NCI-H2081 treated with DMSO at 0.1 percent for 48 hours (cell line): ENCODE measurements at regions not wholly inside any gene's neighbourhood (a gene's known extent, or its start where the extent isn't known, plus 50 kb on each side); places are given as distances from the start of the nearest gene placed in this dataset.
"Not testable (repeated sequence)": the region's sequence is repeated elsewhere in the genome, so short reads cannot be mapped to it uniquely, and the experiment has no call there.

Experiments used
- DNase-seq: peaks from one replicate; lab custom pipeline; 2025; lab: John Stamatoyannopoulos, UW

DNA sequence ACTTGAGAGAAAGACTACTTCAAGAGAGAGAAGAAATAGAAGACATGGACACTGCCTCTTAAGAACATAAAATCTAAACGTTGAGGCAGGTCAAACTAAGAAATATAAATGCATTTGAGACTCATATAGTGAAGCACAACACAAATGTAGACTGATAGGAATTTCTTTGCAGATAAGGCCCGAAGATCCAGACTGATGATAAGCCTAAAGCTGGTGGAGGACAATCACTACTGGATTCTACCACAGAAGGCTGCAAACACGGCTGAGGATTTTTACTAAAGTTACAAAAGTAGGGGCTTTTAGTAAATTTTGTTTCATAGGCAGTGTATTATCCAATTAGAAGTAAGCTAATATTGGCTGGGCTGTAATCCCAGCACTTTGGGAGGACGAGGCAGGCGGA, 278.3 kb downstream of the RAP2B start:
- DNase-seq: no peak

DNA sequence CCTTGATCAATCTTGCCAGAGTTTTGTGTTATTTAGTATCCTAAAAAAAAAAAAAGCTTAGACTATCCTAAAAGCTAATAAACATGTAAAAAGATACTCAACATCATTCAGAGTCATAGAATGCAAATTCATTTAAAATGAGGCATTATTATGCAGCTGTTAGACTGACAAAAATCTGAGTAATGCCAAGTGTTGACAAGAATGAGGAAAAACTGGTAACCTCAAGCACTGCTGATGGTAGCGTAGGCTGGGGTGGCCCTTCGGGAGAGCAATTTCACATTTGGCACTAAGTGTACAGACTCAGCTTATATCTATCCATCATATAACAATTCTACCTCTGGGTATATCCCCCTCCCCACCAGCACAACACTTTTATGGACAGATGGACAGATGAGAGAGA, 280.4 kb downstream of the RAP2B start:
- no peak for DNase-seq

GRCh38 chr3:153442799-153443487, 280.9 kb downstream of the RAP2B start:
- DNase-seq: no peak

DNA sequence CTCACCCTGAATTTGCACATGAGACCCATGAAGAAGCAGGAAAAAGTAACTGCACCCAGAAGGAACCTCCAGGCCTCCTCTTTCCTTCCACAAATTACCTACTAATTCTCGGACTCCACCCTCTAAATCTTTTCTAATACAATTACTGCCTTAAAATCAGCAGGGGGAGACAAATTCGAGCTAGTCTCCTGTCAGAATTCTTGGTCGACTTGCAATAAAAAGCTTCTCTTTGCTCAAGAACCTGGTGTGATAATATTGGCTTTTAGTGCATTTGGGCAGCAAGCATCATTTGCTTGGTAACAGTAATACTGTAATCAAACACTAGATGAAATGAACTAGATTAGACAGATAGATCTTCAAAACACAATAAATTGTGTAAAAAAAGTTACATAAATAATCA, 281.9 kb downstream of the RAP2B start:
- DNase-seq: no peak

DNA sequence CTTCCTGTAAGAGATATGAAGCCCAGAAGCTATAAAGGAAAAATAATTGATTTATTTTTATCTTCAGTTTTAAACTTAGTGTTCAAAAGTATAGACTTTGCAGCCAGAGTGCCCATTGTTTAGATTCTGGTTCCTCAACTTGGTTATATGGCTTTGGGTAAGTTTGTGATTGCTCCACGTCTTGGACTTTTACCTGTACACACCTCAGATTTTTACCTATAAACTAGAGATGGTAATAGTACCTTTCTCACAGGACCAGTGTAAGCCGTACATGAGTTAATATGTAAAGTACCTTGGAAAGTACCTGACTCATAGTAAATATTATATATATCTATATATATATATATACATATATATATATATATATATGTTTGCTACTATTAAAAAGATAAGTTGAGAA, 283.8 kb downstream of the RAP2B start:
- no peak for DNase-seq

DNA sequence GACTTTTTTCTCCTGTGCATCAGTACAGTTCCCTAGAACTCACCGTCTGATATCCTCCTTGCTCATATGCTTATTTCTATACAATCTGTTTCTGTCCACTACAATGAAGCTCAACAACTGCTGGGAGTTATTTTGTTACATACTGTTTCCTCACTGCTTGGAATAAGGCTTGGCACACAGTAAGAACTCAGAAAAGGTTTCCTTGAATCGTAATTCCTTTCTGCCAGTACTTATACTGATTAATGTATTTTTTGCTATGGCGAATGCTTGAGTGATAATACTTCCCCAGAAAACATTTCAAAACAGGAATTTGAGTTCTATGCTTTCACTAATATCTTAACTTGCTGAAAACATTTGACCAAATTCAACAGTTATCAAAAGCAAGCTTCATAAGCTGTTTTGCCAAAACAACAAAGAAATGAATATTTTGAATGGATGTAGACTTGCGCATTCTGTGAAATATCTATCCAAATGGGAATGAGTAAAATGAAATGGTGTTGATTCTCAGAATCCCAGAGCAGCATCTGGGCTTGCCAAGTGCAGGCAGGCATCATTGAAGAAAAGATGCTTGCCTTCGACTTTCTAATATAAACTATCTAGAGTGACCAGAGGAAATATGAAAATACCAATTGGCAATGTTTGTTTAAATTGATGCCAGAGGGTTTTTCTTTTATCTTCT, 286.3 kb downstream of the RAP2B start:
- no peak for DNase-seq

- no peak for DNase-seq
These were observed 295.0 kb downstream of the RAP2B start for GRCh38 chr3:153456833-153457545.

- no peak for DNase-seq
These were observed 296.9 kb downstream of the RAP2B start for GRCh38 chr3:153458881-153459280.

- no peak for DNase-seq
These were observed 300.5 kb downstream of the RAP2B start for GRCh38 chr3:153462545-153462944.

DNA sequence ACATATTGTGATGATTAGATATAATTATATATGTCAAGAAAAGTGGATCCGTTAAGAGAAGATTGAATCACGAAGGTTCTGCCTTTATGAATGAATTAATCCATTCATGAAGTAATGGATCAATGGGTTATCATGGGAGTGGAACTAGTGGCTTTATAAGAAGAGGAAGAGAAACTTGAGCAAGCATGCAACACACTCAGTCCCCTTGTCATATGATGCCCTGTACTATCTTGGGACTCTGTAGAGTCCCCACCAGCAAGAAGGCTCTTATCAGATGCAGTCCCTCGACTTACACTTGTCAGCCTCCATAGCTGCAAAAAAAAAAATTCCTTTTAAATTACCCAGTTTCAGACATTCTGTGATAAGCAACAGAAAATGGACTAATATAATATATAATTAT, 301.9 kb downstream of the RAP2B start:
- no peak for DNase-seq

GRCh38 chr3:153469162-153469561, 307.1 kb downstream of the RAP2B start:
- no peak for DNase-seq

- no peak for DNase-seq
These were observed 322.8 kb downstream of the RAP2B start for GRCh38 chr3:153484842-153485241.

GRCh38 chr3:153495422-153495821, 333.4 kb downstream of the RAP2B start:
- DNase-seq: no peak

GRCh38 chr3:153502682-153503081, 340.7 kb downstream of the RAP2B start:
- DNase-seq: no peak

DNA sequence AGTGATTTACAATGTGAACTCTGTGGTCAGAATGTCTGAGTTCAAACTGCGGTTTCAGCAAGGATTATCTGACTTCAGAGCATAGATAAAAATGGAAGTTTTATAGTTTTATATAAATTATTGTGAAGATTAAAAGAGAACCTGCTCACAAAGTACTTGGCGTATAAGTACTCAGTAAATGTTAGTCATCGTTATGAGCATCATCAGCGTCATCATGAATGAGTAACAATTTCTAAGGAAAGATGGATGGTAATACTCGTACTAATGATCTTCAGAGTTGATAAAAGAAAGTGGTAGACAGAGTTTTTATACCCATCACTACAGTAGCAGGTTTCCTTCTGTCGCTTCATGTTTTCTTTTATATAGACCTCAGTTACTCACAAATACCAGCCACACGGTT, 341.8 kb downstream of the RAP2B start:
- no peak for DNase-seq

- DNase-seq: not testable (repeated sequence)
These were observed 344.2 kb downstream of the RAP2B start for GRCh38 chr3:153506205-153506604.

GRCh38 chr3:153506686-153507085, 344.7 kb downstream of the RAP2B start:
- DNase-seq: not testable (repeated sequence)

DNA sequence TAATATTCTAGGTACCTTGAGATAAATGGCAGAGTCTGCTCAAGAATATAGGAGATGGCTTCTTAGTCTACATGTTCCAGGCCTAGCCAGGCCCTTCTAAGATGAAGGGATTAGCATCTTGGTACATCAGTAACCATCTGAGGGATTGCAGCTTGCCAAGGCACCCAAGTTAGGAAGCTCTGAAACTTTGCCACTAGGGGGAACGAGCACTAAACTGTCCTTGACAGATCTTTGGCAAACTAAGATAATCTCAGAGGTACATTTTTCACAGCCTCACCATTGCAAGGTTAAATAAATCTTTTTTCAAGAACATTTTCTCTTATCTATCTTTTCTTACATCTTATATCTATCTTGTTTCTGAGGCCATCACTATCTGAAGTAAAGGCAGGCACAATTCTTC, 351.2 kb downstream of the RAP2B start:
- no peak for DNase-seq

DNA sequence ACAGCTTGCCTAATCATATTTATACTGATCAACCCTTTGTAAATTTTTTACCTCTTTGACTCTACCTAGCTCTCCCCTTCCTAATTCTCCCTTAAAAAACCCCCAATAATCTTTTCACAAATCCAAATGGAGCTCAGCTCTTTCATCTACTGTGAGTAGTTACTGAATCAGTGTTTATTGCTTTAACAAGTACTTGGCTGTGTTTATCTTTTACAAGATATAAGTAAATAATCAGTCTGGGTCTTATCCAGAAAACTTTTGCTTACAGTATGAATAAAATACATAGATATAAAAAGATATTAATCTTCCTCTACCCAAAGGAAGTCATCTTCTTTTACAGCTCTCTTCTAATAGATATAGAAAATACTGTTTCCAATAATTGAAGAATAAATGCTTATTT, 366.4 kb downstream of the RAP2B start:
- no peak for DNase-seq

DNA sequence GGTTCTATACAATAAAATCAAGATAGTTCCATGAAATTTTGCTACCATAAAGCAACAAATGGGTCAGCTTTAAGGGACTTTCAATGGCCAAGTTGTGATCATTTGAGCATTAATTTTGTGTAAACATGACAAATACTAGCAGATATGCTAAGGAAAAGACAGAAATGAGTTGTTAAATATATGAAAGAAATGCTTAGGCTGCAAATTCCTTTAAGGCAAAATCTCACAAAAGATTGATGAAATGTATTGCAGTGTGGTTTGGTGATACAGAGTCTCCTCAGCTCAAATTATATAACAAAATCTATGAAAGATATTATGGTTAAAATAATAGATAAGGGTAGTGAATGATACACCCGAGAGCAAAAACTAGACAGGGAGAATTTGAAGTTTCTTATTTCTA, 377.2 kb downstream of the RAP2B start:
- no peak for DNase-seq

DNA sequence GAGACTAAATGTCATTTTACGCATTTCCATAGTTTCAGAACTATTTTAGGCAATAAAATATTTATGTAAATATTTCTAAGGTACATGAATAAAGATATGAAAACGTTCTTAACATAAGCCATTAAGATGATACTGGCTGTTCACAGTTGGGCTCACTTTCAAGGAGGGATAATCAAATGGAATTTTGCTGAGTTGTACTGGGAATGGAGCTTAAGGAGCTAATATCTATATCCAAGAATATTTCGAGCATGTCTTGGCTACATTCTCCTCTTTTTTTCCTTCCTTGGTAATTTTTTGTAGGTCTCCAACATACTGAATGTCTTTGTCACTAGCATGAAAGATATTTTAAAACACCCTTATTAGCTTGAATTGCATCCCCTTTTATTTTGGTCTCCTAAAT, 383.4 kb downstream of the RAP2B start:
- DNase-seq: no peak

GRCh38 chr3:153547970-153548369, 385.9 kb downstream of the RAP2B start:
- no peak for DNase-seq

- not testable (repeated sequence) for DNase-seq
These were observed 387.7 kb downstream of the RAP2B start for GRCh38 chr3:153549686-153550085.
